ENCODE measurements at regions not wholly inside any gene's neighbourhood (a gene's known extent, or its start where the extent isn't known, plus 50 kb on each side); places are given as distances from the start of the nearest gene placed in this dataset.

GRCh38 chr13:104297075-104297474, 1230.9 kb upstream of the SLC10A2 start:
- no peak for TF ChIP-seq CTCF (IDR thresholded peaks at IDR 0.05; ENCODE audit: borderline replicate concordance, extremely low read depth, low read length, poor library complexity, severe bottlenecking)
- TF ChIP-seq EZH2 (IDR thresholded peaks at IDR 0.05; ENCODE audit: borderline replicate concordance, low read depth, low read length, severe bottlenecking) = no peak
